C4-2B (cell line): ENCODE measurements at regions not wholly inside any gene's neighbourhood (a gene's known extent, or its start where the extent isn't known, plus 50 kb on each side); places are given as distances from the start of the nearest gene placed in this dataset.

Experiments
- CTCF ChIP-seq: fragments of 450-650 bp; conservative IDR thresholded peaks from 2 replicates; pipeline ENCODE4 v1.5.1; 2017; ENCODE audit warnings: mild to moderate bottlenecking
- ZFX ChIP-seq: fragments of 450-650 bp; IDR thresholded peaks from 2 replicates; pipeline ENCODE4 v1.6.1; 2017

GRCh38 chr5:125463466-125464092 is 717.1 kb upstream of the ZNF608 start:
- TF ChIP-seq CTCF (no peak), ZFX (no peak)
